NCI-H187 treated with DMSO at 0.1 percent for 48 hours (cell line): ENCODE measurements at regions not wholly inside any gene's neighbourhood (a gene's known extent, or its start where the extent isn't known, plus 50 kb on each side); places are given as distances from the start of the nearest gene placed in this dataset.

Experiments used
- DNase-seq: peaks from one replicate; lab custom pipeline; 2025; lab: John Stamatoyannopoulos, UW

- no peak for DNase-seq
These were observed 172.4 kb upstream of the GRIN2B start for GRCh38 chr12:14153803-14154202.

DNA sequence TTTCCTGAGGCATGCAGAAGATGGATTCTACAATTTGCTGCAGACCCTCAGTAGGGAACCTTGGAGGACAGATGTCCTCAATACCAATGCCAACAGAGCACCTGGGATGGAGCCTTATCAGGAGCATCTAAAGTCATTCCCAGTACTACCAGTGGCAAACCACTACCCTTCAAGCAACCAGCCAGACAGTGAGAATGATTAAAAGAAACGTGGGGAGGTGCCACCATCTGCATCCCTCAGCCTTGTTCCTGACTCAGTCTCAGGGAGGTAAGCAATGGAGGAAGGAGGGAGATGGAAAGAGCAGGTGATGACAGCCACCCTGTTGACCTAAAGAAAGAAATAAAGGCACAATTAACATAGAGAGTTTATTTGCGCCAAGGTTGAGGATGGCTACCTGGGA, 175.2 kb upstream of the GRIN2B start:
- no peak for DNase-seq

GRCh38 chr12:14157088-14157747, 175.8 kb upstream of the GRIN2B start:
- no peak for DNase-seq

DNA sequence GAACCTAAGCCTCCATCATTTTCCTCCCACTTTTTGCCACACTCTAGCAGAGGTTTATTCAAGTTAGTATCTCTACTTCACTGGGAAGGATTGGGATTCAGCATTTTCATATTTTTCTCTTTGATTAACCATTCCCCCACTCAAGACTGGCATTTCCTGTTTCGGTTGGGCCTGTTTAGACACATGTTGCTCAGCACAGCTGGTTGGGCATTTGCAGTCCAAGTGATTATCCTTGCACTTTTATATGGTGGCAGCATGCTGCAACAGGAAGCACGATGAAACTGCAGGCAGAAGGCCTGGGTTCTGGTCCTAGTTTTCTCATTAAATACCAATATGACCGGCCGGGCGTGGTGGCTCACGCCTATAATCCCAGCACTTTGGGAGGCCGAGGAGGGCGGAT, 182.9 kb upstream of the GRIN2B start:
- no peak for DNase-seq

- DNase-seq: no peak
These were observed 185.7 kb upstream of the GRIN2B start for GRCh38 chr12:14167005-14167628.

- no peak for DNase-seq
These were observed 187.9 kb upstream of the GRIN2B start for GRCh38 chr12:14169281-14169680.

DNA sequence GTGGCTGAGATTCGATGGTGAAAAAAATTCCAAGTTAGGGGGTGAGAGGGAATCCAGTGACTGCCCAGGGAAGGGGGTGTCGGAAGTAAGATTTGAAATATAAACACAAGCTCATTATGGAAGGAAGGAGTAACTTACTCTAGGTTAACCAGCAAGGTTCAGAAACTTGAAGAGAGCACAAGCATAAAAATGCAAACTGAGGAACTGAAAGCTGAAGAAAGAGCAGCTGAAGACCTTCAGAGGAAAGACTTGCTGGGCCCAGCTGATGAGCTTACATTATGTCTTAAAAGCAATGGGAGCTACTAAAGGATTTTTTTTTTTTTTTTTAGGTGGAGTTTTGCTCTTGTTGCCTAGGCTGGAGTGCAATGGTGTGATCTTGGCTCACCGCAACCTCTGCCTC, 189.7 kb upstream of the GRIN2B start:
- no peak for DNase-seq

GRCh38 chr12:14175206-14175605, 190.3 kb upstream of the ATF7IP start:
- DNase-seq: no peak

DNA sequence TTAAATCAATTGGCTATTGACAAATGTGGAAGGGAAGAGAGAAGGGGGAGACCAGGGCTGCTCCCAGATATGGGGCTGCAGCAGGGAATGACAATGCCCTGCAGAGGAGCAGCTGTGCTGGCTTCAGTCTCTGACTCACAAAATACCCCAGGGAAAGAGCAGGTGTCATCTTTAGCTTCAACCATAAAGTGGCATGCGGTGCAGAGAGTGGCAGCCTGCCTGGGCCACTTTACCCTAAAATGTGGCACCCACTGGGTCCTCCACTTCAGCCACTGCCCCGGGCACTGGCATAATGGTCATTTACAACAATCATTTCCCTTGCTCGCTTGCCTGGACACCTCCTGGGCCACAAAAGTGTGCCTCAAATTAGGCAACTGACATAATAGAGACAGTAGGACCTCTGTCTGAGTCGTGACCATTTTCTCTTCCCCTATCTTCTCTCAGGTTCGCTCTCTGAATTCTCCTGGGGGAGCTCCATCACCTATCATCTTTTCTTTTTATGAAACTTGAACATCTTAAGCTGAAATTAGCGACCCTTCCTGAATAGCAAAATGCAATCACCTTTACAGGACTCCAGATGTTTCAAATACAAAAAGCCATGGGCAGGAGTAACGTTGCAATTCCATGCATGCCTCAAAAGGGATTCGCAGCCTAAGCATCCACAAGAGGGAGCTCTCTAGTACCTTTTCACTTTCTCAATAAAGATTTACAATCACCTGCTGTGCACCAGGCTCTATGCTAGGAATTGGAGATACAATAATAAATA, 179.9 kb upstream of the ATF7IP start:
- DNase-seq: peak; percentile 63

DNA sequence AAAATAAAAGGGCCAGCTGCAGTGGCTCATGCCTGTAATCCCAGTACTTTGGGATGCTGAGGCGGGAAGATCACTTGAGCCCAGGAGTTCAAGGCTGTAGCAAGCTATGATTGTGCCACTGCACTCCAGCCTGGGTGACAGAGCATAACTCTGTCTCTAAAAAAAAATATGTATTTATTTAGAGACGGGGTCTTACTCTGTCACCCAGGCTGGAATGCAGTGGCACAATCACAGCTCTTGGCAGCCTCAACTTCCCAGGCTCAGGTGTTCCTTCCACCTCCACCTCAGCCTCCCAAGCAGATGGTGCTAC, 179.3 kb upstream of the ATF7IP start:
- no peak for DNase-seq

DNA sequence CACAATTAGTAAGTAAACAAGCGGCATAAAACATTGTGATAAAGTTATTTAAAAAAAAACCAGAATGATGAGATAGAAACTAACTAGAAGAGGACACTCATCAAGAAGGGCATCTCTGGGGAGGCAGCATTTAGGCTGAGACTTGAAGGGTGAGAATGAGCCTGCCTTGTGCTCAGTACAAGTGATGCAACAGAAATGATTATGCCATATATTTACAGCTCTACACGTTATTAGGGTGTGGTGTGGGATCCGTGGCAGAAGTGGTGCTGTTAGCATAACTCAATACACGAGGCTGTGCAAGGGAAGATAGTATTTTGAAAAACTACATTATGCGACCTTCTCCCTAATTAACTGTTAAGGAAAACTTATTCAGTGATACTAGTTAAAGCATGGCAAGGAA, 178.5 kb upstream of the ATF7IP start:
- no peak for DNase-seq

- DNase-seq: no peak
These were observed 177.5 kb upstream of the ATF7IP start for GRCh38 chr12:14187966-14188365.

- DNase-seq: no peak
These were observed 176.7 kb upstream of the ATF7IP start for GRCh38 chr12:14188744-14189143.

DNA sequence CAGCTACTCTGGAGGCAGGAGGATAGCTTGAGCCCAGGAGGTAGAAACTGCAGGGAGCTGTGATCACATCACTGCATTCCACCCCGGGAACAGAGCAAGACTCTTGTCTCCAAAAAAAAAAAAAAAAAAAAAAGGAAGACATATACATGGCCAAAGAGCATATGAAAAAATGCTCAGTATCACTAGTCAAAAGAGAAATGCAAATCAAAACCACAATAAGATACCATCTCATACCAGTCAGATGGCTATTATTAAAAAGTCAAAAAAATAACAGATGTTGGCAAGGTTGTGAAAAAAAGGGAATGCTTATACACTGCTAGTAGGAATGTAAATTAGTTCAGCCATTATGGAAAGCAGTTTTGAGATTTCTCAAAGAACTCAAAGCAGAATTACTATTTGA, 174.8 kb upstream of the ATF7IP start:
- DNase-seq: no peak

GRCh38 chr12:14191612-14192011, 173.9 kb upstream of the ATF7IP start:
- DNase-seq: no peak

GRCh38 chr12:14193639-14194038, 171.8 kb upstream of the ATF7IP start:
- no peak for DNase-seq

- DNase-seq: no peak
These were observed 170.9 kb upstream of the ATF7IP start for GRCh38 chr12:14194572-14194971.

DNA sequence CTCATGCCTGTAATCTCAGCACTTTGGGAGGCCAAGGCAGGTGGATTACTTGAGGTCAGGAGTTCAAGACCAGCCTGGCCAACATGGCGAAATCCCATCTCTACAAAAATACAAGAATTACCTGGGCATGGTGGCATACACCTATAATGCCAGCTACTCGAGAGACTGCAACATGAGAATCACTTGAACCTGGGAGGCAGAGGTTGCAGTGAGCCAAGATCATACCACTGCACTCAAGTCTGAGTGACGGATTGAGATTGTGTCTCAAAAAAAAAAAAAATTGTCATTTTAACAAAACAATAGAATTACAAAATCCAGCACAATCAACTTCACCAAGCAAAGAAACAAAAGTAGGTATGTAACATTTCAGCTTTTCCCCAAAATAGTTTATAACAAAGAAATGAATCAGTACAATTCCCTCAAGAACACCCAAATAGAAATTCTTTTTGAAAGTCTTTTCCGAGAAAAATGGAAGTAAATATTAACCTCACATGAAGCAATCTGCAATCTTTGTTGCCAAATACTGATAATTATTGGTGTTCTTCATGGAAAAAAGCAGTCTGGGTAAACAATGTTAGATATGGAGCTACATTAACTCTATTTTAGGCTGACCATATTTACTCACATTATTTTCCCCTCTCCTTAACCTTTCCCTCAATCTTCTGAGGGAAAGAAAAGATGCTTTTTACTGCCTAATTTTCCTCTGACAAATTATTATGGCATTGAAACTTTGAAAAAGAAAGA, 165.9 kb upstream of the ATF7IP start:
- no peak for DNase-seq

- no peak for DNase-seq
These were observed 164.9 kb upstream of the ATF7IP start for GRCh38 chr12:14200598-14200997.

GRCh38 chr12:14201291-14201690, 164.2 kb upstream of the ATF7IP start:
- no peak for DNase-seq

DNA sequence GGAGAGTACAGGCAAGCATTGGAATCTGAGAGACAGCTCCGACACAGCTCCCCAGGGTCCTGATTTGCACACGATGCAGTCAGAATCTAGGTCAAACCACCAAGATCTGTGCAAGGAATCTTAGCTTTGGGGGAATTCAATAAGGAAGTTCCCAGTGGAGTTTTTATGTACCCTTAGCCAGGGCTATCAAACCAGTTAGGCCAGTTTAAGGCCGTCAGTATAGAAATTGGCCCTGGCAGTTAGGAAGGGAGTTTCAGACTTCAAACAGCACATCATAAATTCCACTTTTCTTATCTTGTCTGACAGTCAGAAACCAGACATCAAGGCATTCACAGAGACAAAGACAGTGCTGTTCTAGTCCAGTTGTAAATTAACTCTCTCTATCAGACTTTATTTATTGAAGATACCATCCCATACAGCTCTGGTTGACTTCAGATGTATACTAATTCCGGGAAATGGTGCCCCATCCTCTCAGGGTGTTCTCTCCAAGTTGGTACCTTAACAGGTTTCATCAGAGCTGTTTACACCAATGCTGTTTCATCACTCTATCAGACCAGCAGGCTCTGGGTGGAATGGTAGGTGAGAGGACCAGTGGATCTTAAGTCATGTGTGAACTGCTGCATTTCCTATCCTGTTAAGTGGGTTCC, 157.5 kb upstream of the ATF7IP start:
- DNase-seq: no peak

GRCh38 chr12:14211947-14212387, 153.5 kb upstream of the ATF7IP start:
- DNase-seq: no peak
